Natural killer cell (primary cell): ENCODE measurements at regions not wholly inside any gene's neighbourhood (a gene's known extent, or its start where the extent isn't known, plus 50 kb on each side); places are given as distances from the start of the nearest gene placed in this dataset.

Experiments
- ATAC-seq, 3 donors: fragments of 150-1000 bp in 2 of 3; fragments of 200-7000 bp in 1 of 3; cut with Tn5 transposase; 1 replicate in 1 of 3; 2 replicates in 2 of 3; pipeline ENCODE4 v1.10.0; 2021; ENCODE audit warnings: mild to moderate bottlenecking in 2 of 3, moderate library complexity in 2 of 3
- DNase-seq, 2 donors: peaks; one replicate each; pipeline versions ENCODE4 v3.0.0 to v3.0.0-alpha.2; 2013 to 2021; ENCODE audit warnings: mixed read lengths in 1 of 2
- H3K27ac ChIP-seq: one replicate; pipeline ENCODE4 v1.5.1; 2013; ENCODE audit warnings: mild to moderate bottlenecking, low read length
- H3K27me3 ChIP-seq: one replicate; pipeline ENCODE4 v1.6.1; 2013; ENCODE audit warnings: low read length; ENCODE audit not compliant: control insufficient read depth, insufficient read depth
- H3K36me3 ChIP-seq: one replicate; pipeline ENCODE4 v1.6.1; 2013; ENCODE audit warnings: low read length; ENCODE audit not compliant: control insufficient read depth, insufficient read depth
- H3K4me1 ChIP-seq: one replicate; pipeline ENCODE4 v1.6.1; 2013; ENCODE audit warnings: low read length; ENCODE audit not compliant: control insufficient read depth, insufficient read depth
- H3K4me3 ChIP-seq: one replicate; pipeline ENCODE4 v1.5.1; 2013; ENCODE audit warnings: low read length
- H3K9me3 ChIP-seq: one replicate; pipeline ENCODE4 v1.6.1; 2013; ENCODE audit warnings: low read length; ENCODE audit not compliant: control insufficient read depth, insufficient read depth
- H3K27ac Mint-ChIP-seq, 2 donors: one replicate each; pipeline ENCODE4 v1.8.0; 2022; ENCODE audit warnings: mild to moderate bottlenecking in 2 of 2, mixed read lengths in 2 of 2, moderate library complexity in 1 of 2
- H3K27me3 Mint-ChIP-seq, 2 donors: one replicate each; pipeline ENCODE4 v1.8.0; 2022; ENCODE audit warnings: low read depth in 2 of 2, mixed read lengths in 2 of 2
- H3K36me3 Mint-ChIP-seq: one replicate; pipeline ENCODE4 v1.8.0; 2022; ENCODE audit warnings: mixed read lengths
- H3K4me1 Mint-ChIP-seq, 2 donors: one replicate each; pipeline ENCODE4 v1.8.0; 2022; ENCODE audit warnings: mixed read lengths in 2 of 2
- H3K4me3 Mint-ChIP-seq: one replicate; pipeline ENCODE4 v1.8.0; 2022; ENCODE audit warnings: mild to moderate bottlenecking, moderate library complexity, mixed read lengths
- H3K9me3 Mint-ChIP-seq, 2 donors: one replicate each; pipeline ENCODE4 v1.8.0; 2022; ENCODE audit warnings: mixed read lengths in 2 of 2
- WGBS: methylation state at CpG from one replicate; pipeline ENCODE4 v1.1.7; 2013; ENCODE audit warnings: missing lambda C conversion rate; ENCODE audit not compliant: insufficient coverage; 5-methylcytosine and 5-hydroxymethylcytosine counted together
- intact Hi-C: fragments of 100-400 bp; cut with micrococcal nuclease; formaldehyde crosslinking; loops from one replicate; pipeline ENCODE4 v1.14.2; 2022
- TF ChIP-seq, protein P1 (sequence below): fragments of 200-600 bp; IDR thresholded peaks from one replicate; pipeline ENCODE4 v1.8.0; 2022; ENCODE audit warnings: antibody characterized with exemption

DNA sequence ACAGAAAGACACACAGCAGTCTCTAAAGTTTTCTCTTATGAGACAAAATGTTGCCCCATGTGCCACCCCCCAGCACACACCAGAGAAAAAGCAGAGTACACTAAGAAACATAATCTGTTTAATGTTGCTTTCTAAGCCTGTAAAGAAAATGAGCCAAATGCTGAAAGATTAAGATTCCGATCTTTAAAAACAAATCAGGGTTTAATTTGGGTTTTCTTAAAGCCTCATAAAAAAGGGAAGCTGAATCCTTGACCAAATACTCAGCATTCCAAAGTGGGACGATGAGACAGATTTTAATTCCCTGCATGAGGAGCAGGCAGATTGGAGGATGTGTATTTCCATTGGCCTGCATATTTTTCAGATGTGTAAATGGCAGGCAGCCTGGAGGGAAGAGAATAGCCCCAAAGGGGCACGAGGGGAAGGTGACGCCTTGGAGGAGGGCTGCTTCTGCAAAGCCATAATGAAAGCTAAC lies 118.4 kb downstream of the COPRS start:
- Histone ChIP-seq H3K27me3 (no peaks in the 10 kb centered on the region), H3K9me3 (no peaks in the 10 kb centered on the region), H3K4me1 (no peaks in the 10 kb centered on the region), H3K4me3 (no peak overlapping the region), H3K36me3 (no peaks in the 10 kb centered on the region), H3K27ac (no peak overlapping the region)
- Mint-ChIP-seq H3K4me1 (no peaks in the 10 kb centered on the region), H3K9me3 (no peaks in the 10 kb centered on the region), H3K36me3 (no peaks in the 10 kb centered on the region), H3K4me3 (no peak overlapping the region), H3K27me3 (peaks cover 16 to 29% of the 10 kb centered on the region in 2 donors), H3K27ac (no peak overlapping the region)
- no peak for ATAC-seq
- TF ChIP-seq, protein P1, sequence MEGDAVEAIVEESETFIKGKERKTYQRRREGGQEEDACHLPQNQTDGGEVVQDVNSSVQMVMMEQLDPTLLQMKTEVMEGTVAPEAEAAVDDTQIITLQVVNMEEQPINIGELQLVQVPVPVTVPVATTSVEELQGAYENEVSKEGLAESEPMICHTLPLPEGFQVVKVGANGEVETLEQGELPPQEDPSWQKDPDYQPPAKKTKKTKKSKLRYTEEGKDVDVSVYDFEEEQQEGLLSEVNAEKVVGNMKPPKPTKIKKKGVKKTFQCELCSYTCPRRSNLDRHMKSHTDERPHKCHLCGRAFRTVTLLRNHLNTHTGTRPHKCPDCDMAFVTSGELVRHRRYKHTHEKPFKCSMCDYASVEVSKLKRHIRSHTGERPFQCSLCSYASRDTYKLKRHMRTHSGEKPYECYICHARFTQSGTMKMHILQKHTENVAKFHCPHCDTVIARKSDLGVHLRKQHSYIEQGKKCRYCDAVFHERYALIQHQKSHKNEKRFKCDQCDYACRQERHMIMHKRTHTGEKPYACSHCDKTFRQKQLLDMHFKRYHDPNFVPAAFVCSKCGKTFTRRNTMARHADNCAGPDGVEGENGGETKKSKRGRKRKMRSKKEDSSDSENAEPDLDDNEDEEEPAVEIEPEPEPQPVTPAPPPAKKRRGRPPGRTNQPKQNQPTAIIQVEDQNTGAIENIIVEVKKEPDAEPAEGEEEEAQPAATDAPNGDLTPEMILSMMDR, result no peak
- WGBS, result 93% methylated on average over 4 of the region's 4 CpGs
- no peak for DNase-seq
- intact Hi-C loops, result no loop called here

DNA sequence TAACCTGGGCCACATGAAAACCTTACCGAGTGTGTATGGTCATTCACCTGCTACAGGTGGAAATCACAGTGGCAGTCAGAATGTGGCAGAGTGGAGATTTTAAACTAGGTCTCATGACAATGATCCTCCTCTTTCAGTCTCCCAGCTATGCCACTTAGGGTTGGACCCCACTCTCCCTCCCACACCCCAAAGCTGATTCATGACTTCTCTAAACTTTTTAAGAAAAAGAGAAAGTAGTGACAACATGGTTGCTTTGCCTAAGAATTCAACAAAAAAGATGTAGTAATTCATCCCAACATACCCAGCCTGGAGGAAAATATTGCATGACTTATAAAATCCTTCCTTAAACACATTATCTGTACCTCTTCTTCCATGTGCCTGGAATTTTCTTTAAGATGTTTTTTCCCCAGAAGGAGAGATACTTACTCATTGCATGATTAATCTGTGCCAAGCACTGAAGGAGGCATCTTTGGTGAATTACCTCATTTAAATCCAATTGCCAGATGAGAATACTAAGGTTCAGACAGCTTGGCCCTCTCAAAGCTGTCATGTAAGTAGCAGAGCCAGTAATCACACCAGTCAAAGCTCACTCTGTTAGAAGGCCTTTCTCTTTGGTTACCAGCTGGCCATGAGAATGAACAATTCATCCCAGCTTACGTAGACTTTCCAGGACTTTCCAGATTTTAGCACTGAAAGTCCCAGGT lies 119.9 kb downstream of the COPRS start:
- 70% methylated on average over 1 of the region's 2 CpGs for WGBS
- Mint-ChIP-seq H3K36me3 (no peaks in the 10 kb centered on the region), H3K4me1 (no peaks in the 10 kb centered on the region)

DNA sequence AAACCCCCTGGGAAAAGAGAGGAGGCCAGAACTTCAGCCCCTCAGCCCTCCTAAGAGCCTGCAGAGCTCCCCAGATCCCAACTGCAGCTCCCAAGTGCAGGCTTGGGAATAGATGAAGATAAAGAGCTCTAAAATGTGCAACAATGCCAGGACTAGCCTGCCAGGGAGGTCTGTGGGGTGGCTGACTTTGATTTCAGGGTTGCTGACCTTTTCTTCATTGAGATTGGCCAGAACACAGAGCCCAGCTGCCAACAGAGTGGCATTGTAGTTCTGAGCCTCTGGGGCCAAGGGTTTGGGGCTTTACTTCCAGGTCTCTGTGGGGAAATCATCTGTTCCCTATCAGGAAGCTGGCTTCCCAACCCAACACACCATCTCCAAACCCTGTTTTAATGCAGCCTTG lies 120.6 kb downstream of the COPRS start:
- H3K36me3 Mint-ChIP-seq, result no peaks in the 10 kb centered on the region

More for the DNA sequence above, 119.9 kb downstream of the COPRS start:
- no peaks in the 10 kb centered on the region for H3K9me3 Mint-ChIP-seq
- no peak overlapping the region for H3K27ac Mint-ChIP-seq
- intact Hi-C loops, result no loop called here
- no peaks in the 10 kb centered on the region for H3K36me3 ChIP-seq
- ATAC-seq (no peak), DNase-seq (no peak)
- H3K4me1 ChIP-seq, result no peaks in the 10 kb centered on the region
- no peak overlapping the region for H3K27ac ChIP-seq
- no peaks in the 10 kb centered on the region for H3K9me3 ChIP-seq
- TF ChIP-seq, protein P1, result no peak
- no peaks in the 10 kb centered on the region for H3K27me3 ChIP-seq
- H3K4me3 Mint-ChIP-seq, result no peak overlapping the region
- H3K27me3 Mint-ChIP-seq, result peaks cover 10 to 29% of the 10 kb centered on the region in 2 donors
- H3K4me3 ChIP-seq, result no peak overlapping the region

More for the DNA sequence above, 120.6 kb downstream of the COPRS start:
- no peak overlapping the region for H3K27ac Mint-ChIP-seq
- intact Hi-C loops, result no loop called here
- TF ChIP-seq, protein P1, result no peak
- no peaks in the 10 kb centered on the region for H3K36me3 ChIP-seq
- no peaks in the 10 kb centered on the region for H3K4me1 Mint-ChIP-seq
- H3K4me3 Mint-ChIP-seq, result no peak overlapping the region
- no peak overlapping the region for H3K27ac ChIP-seq
- no peaks in the 10 kb centered on the region for H3K27me3 ChIP-seq
- no peaks in the 10 kb centered on the region for H3K4me1 ChIP-seq
- H3K27me3 Mint-ChIP-seq, result peaks cover 10 to 28% of the 10 kb centered on the region in 2 donors
- DNase-seq, result no peak
- H3K4me3 ChIP-seq, result no peak overlapping the region
- H3K9me3 Mint-ChIP-seq, result no peaks in the 10 kb centered on the region
- no peaks in the 10 kb centered on the region for H3K9me3 ChIP-seq
- ATAC-seq, result no peak
